Mesothelial cell of epicardium (in vitro differentiated cells): ENCODE measurements at regions not wholly inside any gene's neighbourhood (a gene's known extent, or its start where the extent isn't known, plus 50 kb on each side); places are given as distances from the start of the nearest gene placed in this dataset.

Experiments
- DNase-seq, 2 experiments: peaks; one replicate each; pipeline ENCODE4 v3.0.0; 2021; ENCODE audit warnings: low spot score in 2 of 2; ENCODE audit not compliant: unreplicated experiment in 2 of 2
- H3K27ac Mint-ChIP-seq: 2 replicates; pipeline ENCODE4 v1.8.0; 2021; ENCODE audit warnings: mixed read lengths
- H3K27me3 Mint-ChIP-seq: 2 replicates; pipeline ENCODE4 v1.8.0; 2021; ENCODE audit warnings: low read depth, mixed read lengths
- H3K36me3 Mint-ChIP-seq: 2 replicates; pipeline ENCODE4 v1.8.0; 2021; ENCODE audit warnings: mixed read lengths
- H3K4me1 Mint-ChIP-seq: 2 replicates; pipeline ENCODE4 v1.8.0; 2021; ENCODE audit warnings: mixed read lengths
- H3K4me3 Mint-ChIP-seq: 2 replicates; pipeline ENCODE4 v1.8.0; 2021; ENCODE audit warnings: mild to moderate bottlenecking, moderate library complexity, mixed read lengths
- H3K9me3 Mint-ChIP-seq: 2 replicates; pipeline ENCODE4 v1.8.0; 2021; ENCODE audit warnings: mixed read lengths
- CTCF ChIP-seq: fragments of 200-600 bp; sonication (generic); IDR thresholded peaks from one replicate; pipeline ENCODE4 v1.5.0; 2021; ENCODE audit warnings: antibody characterized with exemption; ENCODE audit not compliant: unreplicated experiment

- no peak for TF ChIP-seq CTCF
- Mint-ChIP-seq H3K27me3 (peaks cover 11% of the 10 kb centered on the region), H3K27ac (no peak overlapping the region), H3K9me3 (peaks cover 6% of the 10 kb centered on the region), H3K4me3 (no peak overlapping the region), H3K4me1 (peaks cover 2% of the 10 kb centered on the region), H3K36me3 (no peaks in the 10 kb centered on the region)
- no peak for DNase-seq
Observed at GRCh38 chr14:97706819-97707218, 909.6 kb downstream of the VRK1 start.

- Mint-ChIP-seq H3K4me1 (peaks cover 2% of the 10 kb centered on the region), H3K27ac (no peak overlapping the region), H3K9me3 (peaks cover 6% of the 10 kb centered on the region), H3K4me3 (no peak overlapping the region), H3K36me3 (no peaks in the 10 kb centered on the region), H3K27me3 (peaks cover 12% of the 10 kb centered on the region)
- DNase-seq, result no peak
- no peak for TF ChIP-seq CTCF
Observed at GRCh38 chr14:97707603-97708002, 910.4 kb downstream of the VRK1 start.

- DNase-seq, result no peak
- H3K27me3 Mint-ChIP-seq, result peaks cover 12% of the 10 kb centered on the region
- TF ChIP-seq CTCF, result no peak
- no peak overlapping the region for H3K27ac Mint-ChIP-seq
- H3K36me3 Mint-ChIP-seq, result no peaks in the 10 kb centered on the region
- peaks cover 2% of the 10 kb centered on the region for H3K4me1 Mint-ChIP-seq
- no peaks in the 10 kb centered on the region for H3K9me3 Mint-ChIP-seq
- H3K4me3 Mint-ChIP-seq, result no peak overlapping the region
Observed at GRCh38 chr14:97709552-97709951, 912.4 kb downstream of the VRK1 start.

- no peak for DNase-seq
- Mint-ChIP-seq H3K36me3 (no peaks in the 10 kb centered on the region), H3K9me3 (no peaks in the 10 kb centered on the region), H3K27me3 (peaks cover 12% of the 10 kb centered on the region), H3K27ac (no peak overlapping the region), H3K4me1 (no peaks in the 10 kb centered on the region), H3K4me3 (no peak overlapping the region)
- no peak for TF ChIP-seq CTCF
Observed at GRCh38 chr14:97710726-97711125, 913.5 kb downstream of the VRK1 start.

GRCh38 chr14:97712471-97712870, 915.3 kb downstream of the VRK1 start:
- H3K4me3 Mint-ChIP-seq, result no peak overlapping the region
- H3K27ac Mint-ChIP-seq, result no peak overlapping the region
- H3K36me3 Mint-ChIP-seq, result no peaks in the 10 kb centered on the region

More at GRCh38 chr14:97712471-97712870, 915.3 kb downstream of the VRK1 start:
- Mint-ChIP-seq H3K4me1 (no peaks in the 10 kb centered on the region), H3K9me3 (no peaks in the 10 kb centered on the region), H3K27me3 (peaks cover 12% of the 10 kb centered on the region)
- TF ChIP-seq CTCF, result no peak
- no peak for DNase-seq
